ENCODE measurements at regions not wholly inside any gene's neighbourhood (a gene's known extent, or its start where the extent isn't known, plus 50 kb on each side); places are given as distances from the start of the nearest gene placed in this dataset.

DNA sequence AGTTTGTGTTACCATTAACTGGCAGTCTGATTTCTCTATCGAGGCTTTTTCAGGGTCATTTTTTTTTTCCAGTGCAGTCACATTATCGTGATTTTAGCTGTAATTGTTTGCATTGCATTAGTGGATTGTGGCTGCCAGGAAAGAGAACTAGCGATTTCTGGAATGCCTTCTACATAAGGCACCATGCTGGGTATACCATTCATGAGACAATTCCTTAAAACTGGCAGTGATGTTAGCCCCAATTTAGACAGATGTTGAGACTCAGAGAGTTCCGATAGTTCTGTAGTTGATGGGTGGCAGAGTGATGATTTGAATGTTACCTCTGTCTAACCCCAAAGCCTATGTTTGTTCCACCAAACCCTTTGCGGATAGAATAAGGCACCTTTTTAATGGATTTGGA lies 175.4 kb upstream of the TENM3 start:
- CTCF ChIA-PET (ENCODE audit: low intra/inter-chr PET ratio, low total read pairs), result no interaction called here

More for the DNA sequence above, 175.4 kb upstream of the TENM3 start:
- H3K27me3 ChIP-seq (ENCODE audit: control insufficient read depth in 1 of 2, insufficient read depth in 2 of 2, low read length in 2 of 2), result no peaks in the 10 kb centered on the region
- no peak for TF ChIP-seq SOX5 (CRISPR knock-in tag; IDR thresholded peaks at IDR 0.05; ENCODE audit: borderline replicate concordance)
- TF ChIP-seq PAF1 (CRISPR knock-in tag; IDR thresholded peaks at IDR 0.05), result no peak
- TF ChIP-seq, protein P1, sequence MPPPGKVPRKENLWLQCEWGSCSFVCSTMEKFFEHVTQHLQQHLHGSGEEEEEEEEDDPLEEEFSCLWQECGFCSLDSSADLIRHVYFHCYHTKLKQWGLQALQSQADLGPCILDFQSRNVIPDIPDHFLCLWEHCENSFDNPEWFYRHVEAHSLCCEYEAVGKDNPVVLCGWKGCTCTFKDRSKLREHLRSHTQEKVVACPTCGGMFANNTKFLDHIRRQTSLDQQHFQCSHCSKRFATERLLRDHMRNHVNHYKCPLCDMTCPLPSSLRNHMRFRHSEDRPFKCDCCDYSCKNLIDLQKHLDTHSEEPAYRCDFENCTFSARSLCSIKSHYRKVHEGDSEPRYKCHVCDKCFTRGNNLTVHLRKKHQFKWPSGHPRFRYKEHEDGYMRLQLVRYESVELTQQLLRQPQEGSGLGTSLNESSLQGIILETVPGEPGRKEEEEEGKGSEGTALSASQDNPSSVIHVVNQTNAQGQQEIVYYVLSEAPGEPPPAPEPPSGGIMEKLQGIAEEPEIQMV (CRISPR knock-in tag; IDR thresholded peaks at IDR 0.05; ENCODE audit: low read depth), result no peak
- no peak for TF ChIP-seq ASH2L (IDR thresholded peaks at IDR 0.05; ENCODE audit: insufficient read length, low read depth, low read length)
- no peak for TF ChIP-seq ZNF83 (CRISPR knock-in tag; IDR thresholded peaks at IDR 0.05; ENCODE audit: borderline replicate concordance)
- TF ChIP-seq, protein P2, sequence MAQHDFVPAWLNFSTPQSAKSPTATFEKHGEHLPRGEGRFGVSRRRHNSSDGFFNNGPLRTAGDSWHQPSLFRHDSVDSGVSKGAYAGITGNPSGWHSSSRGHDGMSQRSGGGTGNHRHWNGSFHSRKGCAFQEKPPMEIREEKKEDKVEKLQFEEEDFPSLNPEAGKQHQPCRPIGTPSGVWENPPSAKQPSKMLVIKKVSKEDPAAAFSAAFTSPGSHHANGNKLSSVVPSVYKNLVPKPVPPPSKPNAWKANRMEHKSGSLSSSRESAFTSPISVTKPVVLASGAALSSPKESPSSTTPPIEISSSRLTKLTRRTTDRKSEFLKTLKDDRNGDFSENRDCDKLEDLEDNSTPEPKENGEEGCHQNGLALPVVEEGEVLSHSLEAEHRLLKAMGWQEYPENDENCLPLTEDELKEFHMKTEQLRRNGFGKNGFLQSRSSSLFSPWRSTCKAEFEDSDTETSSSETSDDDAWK (CRISPR knock-in tag; IDR thresholded peaks at IDR 0.05), result no peak
- TF ChIP-seq, protein P3, sequence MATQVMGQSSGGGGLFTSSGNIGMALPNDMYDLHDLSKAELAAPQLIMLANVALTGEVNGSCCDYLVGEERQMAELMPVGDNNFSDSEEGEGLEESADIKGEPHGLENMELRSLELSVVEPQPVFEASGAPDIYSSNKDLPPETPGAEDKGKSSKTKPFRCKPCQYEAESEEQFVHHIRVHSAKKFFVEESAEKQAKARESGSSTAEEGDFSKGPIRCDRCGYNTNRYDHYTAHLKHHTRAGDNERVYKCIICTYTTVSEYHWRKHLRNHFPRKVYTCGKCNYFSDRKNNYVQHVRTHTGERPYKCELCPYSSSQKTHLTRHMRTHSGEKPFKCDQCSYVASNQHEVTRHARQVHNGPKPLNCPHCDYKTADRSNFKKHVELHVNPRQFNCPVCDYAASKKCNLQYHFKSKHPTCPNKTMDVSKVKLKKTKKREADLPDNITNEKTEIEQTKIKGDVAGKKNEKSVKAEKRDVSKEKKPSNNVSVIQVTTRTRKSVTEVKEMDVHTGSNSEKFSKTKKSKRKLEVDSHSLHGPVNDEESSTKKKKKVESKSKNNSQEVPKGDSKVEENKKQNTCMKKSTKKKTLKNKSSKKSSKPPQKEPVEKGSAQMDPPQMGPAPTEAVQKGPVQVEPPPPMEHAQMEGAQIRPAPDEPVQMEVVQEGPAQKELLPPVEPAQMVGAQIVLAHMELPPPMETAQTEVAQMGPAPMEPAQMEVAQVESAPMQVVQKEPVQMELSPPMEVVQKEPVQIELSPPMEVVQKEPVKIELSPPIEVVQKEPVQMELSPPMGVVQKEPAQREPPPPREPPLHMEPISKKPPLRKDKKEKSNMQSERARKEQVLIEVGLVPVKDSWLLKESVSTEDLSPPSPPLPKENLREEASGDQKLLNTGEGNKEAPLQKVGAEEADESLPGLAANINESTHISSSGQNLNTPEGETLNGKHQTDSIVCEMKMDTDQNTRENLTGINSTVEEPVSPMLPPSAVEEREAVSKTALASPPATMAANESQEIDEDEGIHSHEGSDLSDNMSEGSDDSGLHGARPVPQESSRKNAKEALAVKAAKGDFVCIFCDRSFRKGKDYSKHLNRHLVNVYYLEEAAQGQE (IDR thresholded peaks at IDR 0.05; ENCODE audit: borderline replicate concordance in 1 of 2, low read depth in 1 of 2, low read length in 2 of 2), result no peak
- TF ChIP-seq HIVEP1 (CRISPR knock-in tag; IDR thresholded peaks at IDR 0.05), result no peak
- TF ChIP-seq, protein P4, sequence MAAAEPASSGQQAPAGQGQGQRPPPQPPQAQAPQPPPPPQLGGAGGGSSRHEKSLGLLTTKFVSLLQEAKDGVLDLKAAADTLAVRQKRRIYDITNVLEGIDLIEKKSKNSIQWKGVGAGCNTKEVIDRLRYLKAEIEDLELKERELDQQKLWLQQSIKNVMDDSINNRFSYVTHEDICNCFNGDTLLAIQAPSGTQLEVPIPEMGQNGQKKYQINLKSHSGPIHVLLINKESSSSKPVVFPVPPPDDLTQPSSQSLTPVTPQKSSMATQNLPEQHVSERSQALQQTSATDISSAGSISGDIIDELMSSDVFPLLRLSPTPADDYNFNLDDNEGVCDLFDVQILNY (CRISPR knock-in tag; conservative IDR thresholded peaks at IDR 0.05), result no peak
- no peak for TF ChIP-seq AKAP8 (CRISPR knock-in tag; IDR thresholded peaks at IDR 0.05)
- no peak for TF ChIP-seq SRY (CRISPR knock-in tag; IDR thresholded peaks at IDR 0.05)
- TF ChIP-seq MED8 (CRISPR knock-in tag; IDR thresholded peaks at IDR 0.05; ENCODE audit: insufficient replicate concordance), result no peak
- TF ChIP-seq ZNF879 (CRISPR knock-in tag; IDR thresholded peaks at IDR 0.05), result no peak
- no peaks in the 10 kb centered on the region for H3K9me3 ChIP-seq (ENCODE audit: low read length)
- H3K27ac ChIP-seq (ENCODE audit: extremely low read length, insufficient read depth, low read length), result no peak overlapping the region
- no peak overlapping the region for H3K9ac ChIP-seq (ENCODE audit: insufficient read depth, low read depth, low read length)
- no peak overlapping the region for H3K4me2 ChIP-seq (ENCODE audit: low read depth, low read length)
- DNase-seq (ENCODE audit: low spot score), result no peak
- intact Hi-C loops (cut with micrococcal nuclease; ENCODE audit: unreplicated experiment), result no loop called here
- no peak overlapping the region for H3K4me3 ChIP-seq (replicated peaks in 1 of 3; ENCODE audit: insufficient read depth in 1 of 3, low read depth in 2 of 3, low read length in 3 of 3)
- POLR2A ChIA-PET, result no interaction called here
- in situ Hi-C loops (cut with HindIII; ENCODE audit: extremely low pct_ligation_motif_present, low pct_unique_long_range_greater_than_20kb), result no loop called here
- no peaks in the 10 kb centered on the region for H3K36me3 ChIP-seq (replicated peaks in 1 of 2; ENCODE audit: control insufficient read depth in 1 of 2, insufficient read depth in 2 of 2, low read length in 2 of 2)
- BruUV-seq (replicated peaks), result no TSS peak
- WGBS (ENCODE audit: low lambda C conversion rate), result 36% methylated on average over 5 of the region's 5 CpGs
- no peak overlapping the region for H2AFZ ChIP-seq (ENCODE audit: low read length)
- H4K20me1 ChIP-seq (ENCODE audit: insufficient read depth, low read length), result no peaks in the 10 kb centered on the region
- ATAC-seq, result no peak
- no peak for FAIRE-seq
- H3K79me2 ChIP-seq (ENCODE audit: insufficient read depth, low read length), result no peaks in the 10 kb centered on the region
- no peaks in the 10 kb centered on the region for H3K4me1 ChIP-seq (ENCODE audit: insufficient read depth, low read length)

Data from HepG2 (cell line).